CD14-positive monocyte (primary cell): ENCODE measurements at regions not wholly inside any gene's neighbourhood (a gene's known extent, or its start where the extent isn't known, plus 50 kb on each side); places are given as distances from the start of the nearest gene placed in this dataset.
"Not testable (repeated sequence)": the region's sequence is repeated elsewhere in the genome, so short reads cannot be mapped to it uniquely, and the experiment has no call there.

ENCODE experiments used
- DNase-seq, 3 donors: peaks; one replicate each; pipeline ENCODE4 v3.0.0-alpha.2; 2011 to 2022
- H2AFZ ChIP-seq: 2 replicates; pipeline ENCODE4 v1.6.0; 2012; ENCODE audit warnings: mild to moderate bottlenecking, low read depth, low read length, inconsistent platforms; ENCODE audit not compliant: insufficient read depth, poor library complexity, severe bottlenecking
- H3K27ac ChIP-seq, 2 donors: 1 replicate in 1 of 2; 2 replicates in 1 of 2; pipeline ENCODE4 v1.5.1; 2012 to 2013; ENCODE audit warnings: low read length in 2 of 2, control low read depth in 1 of 2, inconsistent platforms in 1 of 2, low read depth in 1 of 2, mild to moderate bottlenecking in 1 of 2
- H3K27me3 ChIP-seq, 2 donors: one replicate each; pipeline versions ENCODE4 v1.6.0 to v1.6.1; 2011 to 2013; ENCODE audit warnings: low read length in 2 of 2; ENCODE audit not compliant: control insufficient read depth in 2 of 2, insufficient read depth in 2 of 2
- H3K36me3 ChIP-seq, 2 donors: replicated peaks in 1 of 2; 1 replicate in 1 of 2; 2 replicates in 1 of 2; pipeline versions ENCODE4 v1.5.1 to v1.6.1; 2012 to 2013; ENCODE audit warnings: low read length in 2 of 2, control low read depth in 1 of 2, inconsistent platforms in 1 of 2, mild to moderate bottlenecking in 1 of 2; ENCODE audit not compliant: insufficient read depth in 2 of 2, control insufficient read depth in 1 of 2
- H3K4me1 ChIP-seq, 2 donors: 1 replicate in 1 of 2; 2 replicates in 1 of 2; pipeline versions ENCODE4 v1.5.1 to v1.6.1; 2012 to 2013; ENCODE audit warnings: low read length in 2 of 2, control low read depth in 1 of 2, inconsistent platforms in 1 of 2, mild to moderate bottlenecking in 1 of 2, moderate library complexity in 1 of 2; ENCODE audit not compliant: insufficient read depth in 2 of 2, control insufficient read depth in 1 of 2
- H3K4me2 ChIP-seq: replicated peaks from 2 replicates; pipeline ENCODE3; 2012; ENCODE audit warnings: low read length, moderate library complexity, mild to moderate bottlenecking; ENCODE audit not compliant: poor library complexity, severe bottlenecking; ENCODE audit errors: extremely low read depth
- H3K4me3 ChIP-seq, 3 experiments: fragments of 200-600 bp in 1 of 3; sonication (generic) in 1 of 3; replicated peaks in 1 of 3; 1 replicate in 2 of 3; 2 replicates in 1 of 3; pipeline ENCODE4 v1.5.1; 2011 to 2013; ENCODE audit warnings: low read length in 3 of 3, mild to moderate bottlenecking in 3 of 3, control low read depth in 2 of 3, low read depth in 2 of 3, inconsistent platforms in 1 of 3, moderate library complexity in 1 of 3
- H3K79me2 ChIP-seq: 2 replicates; pipeline ENCODE4 v1.6.0; 2012; ENCODE audit warnings: mild to moderate bottlenecking, control low read depth, inconsistent platforms, low read length, moderate library complexity; ENCODE audit not compliant: insufficient read depth
- H3K9ac ChIP-seq: 2 replicates; pipeline ENCODE4 v1.6.0; 2017; ENCODE audit warnings: low read length, mild to moderate bottlenecking; ENCODE audit not compliant: insufficient read depth, poor library complexity, severe bottlenecking
- H3K9me3 ChIP-seq, 2 donors: replicated peaks in 1 of 2; 1 replicate in 1 of 2; 2 replicates in 1 of 2; pipeline versions ENCODE4 v1.5.1 to v1.6.1; 2012 to 2013; ENCODE audit warnings: low read length in 2 of 2, control low read depth in 1 of 2; ENCODE audit not compliant: control insufficient read depth in 1 of 2, insufficient read depth in 1 of 2
- H4K20me1 ChIP-seq: 2 replicates; pipeline ENCODE4 v1.6.0; 2012; ENCODE audit warnings: mild to moderate bottlenecking, low read length, control low read depth, moderate library complexity; ENCODE audit not compliant: insufficient read depth
- H3K27ac Mint-ChIP-seq, 7 donors: one replicate each; pipeline ENCODE4 v1.8.0; 2020; ENCODE audit warnings: mild to moderate bottlenecking in 7 of 7, mixed read lengths in 7 of 7, moderate library complexity in 6 of 7, inconsistent platforms in 2 of 7
- H3K27me3 Mint-ChIP-seq, 3 donors: one replicate each; pipeline ENCODE4 v1.8.0; 2021 to 2022; ENCODE audit warnings: low read depth in 3 of 3, mild to moderate bottlenecking in 3 of 3, mixed read lengths in 3 of 3, moderate library complexity in 3 of 3, inconsistent platforms in 1 of 3
- H3K36me3 Mint-ChIP-seq, 2 donors: one replicate each; pipeline ENCODE4 v1.8.0; 2020; ENCODE audit warnings: mixed read lengths in 2 of 2, inconsistent platforms in 1 of 2, mild to moderate bottlenecking in 1 of 2
- H3K4me1 Mint-ChIP-seq: one replicate; pipeline ENCODE4 v1.8.0; 2020; ENCODE audit warnings: mild to moderate bottlenecking, mixed read lengths
- H3K4me3 Mint-ChIP-seq, 2 donors: one replicate each; pipeline ENCODE4 v1.8.0; 2020; ENCODE audit warnings: mild to moderate bottlenecking in 2 of 2, mixed read lengths in 2 of 2, moderate library complexity in 1 of 2
- H3K9me3 Mint-ChIP-seq, 7 donors: one replicate each; pipeline ENCODE4 v1.8.0; 2020 to 2022; ENCODE audit warnings: mixed read lengths in 7 of 7, mild to moderate bottlenecking in 6 of 7, moderate library complexity in 6 of 7, inconsistent platforms in 2 of 7
- WGBS: methylation state at CpG from one replicate; pipeline ENCODE4 v1.1.5; 2013; ENCODE audit warnings: missing lambda C conversion rate; ENCODE audit not compliant: insufficient coverage; 5-methylcytosine and 5-hydroxymethylcytosine counted together
- intact Hi-C, 2 donors: fragments of 100-400 bp; cut with micrococcal nuclease; formaldehyde crosslinking; loops; one replicate each; pipeline versions ENCODE4 v1.15.0 to v1.15.1; 2023

GRCh38 chr16:88229710-88230109, 153.0 kb upstream of the ZNF469 start:
- DNase-seq, H3K36me3 Mint-ChIP-seq, intact Hi-C loops, H3K27me3 ChIP-seq, H3K79me2 ChIP-seq, H3K4me3 ChIP-seq, H3K4me1 Mint-ChIP-seq, H3K4me2 ChIP-seq, H3K9me3 ChIP-seq, H3K36me3 ChIP-seq, H3K4me1 ChIP-seq, H3K9me3 Mint-ChIP-seq, H4K20me1 ChIP-seq, H3K9ac ChIP-seq, H3K4me3 Mint-ChIP-seq, H3K27ac ChIP-seq, H2AFZ ChIP-seq: not testable (repeated sequence)
- Mint-ChIP-seq H3K27ac (peak overlapping the region in 1 of 7 donors; percentile 23), H3K27me3 (peaks cover 4 to 13% (median 6%) of the 10 kb centered on the region in 3 donors)
- WGBS: 96% methylated on average over 8 of the region's 12 CpGs

- H3K27ac Mint-ChIP-seq, H2AFZ ChIP-seq, H3K27me3 Mint-ChIP-seq, H3K4me3 ChIP-seq, H3K79me2 ChIP-seq, H3K4me1 Mint-ChIP-seq, H3K9me3 Mint-ChIP-seq, H3K27me3 ChIP-seq, intact Hi-C loops, H3K27ac ChIP-seq, H3K36me3 ChIP-seq, H3K36me3 Mint-ChIP-seq, H3K4me2 ChIP-seq, H3K4me1 ChIP-seq, H3K9ac ChIP-seq, H3K4me3 Mint-ChIP-seq, DNase-seq, H3K9me3 ChIP-seq, H4K20me1 ChIP-seq: not testable (repeated sequence)
- 97% methylated on average over 11 of the region's 24 CpGs for WGBS
Measured at GRCh38 chr16:88230276-88230966, 152.3 kb upstream of the ZNF469 start.

- H2AFZ ChIP-seq, H3K27ac ChIP-seq, DNase-seq, H3K4me1 ChIP-seq, H3K9ac ChIP-seq, H3K4me1 Mint-ChIP-seq, H3K27ac Mint-ChIP-seq, H3K4me2 ChIP-seq, H3K9me3 Mint-ChIP-seq, H3K36me3 Mint-ChIP-seq, H3K36me3 ChIP-seq, H3K27me3 ChIP-seq, intact Hi-C loops, H3K9me3 ChIP-seq, H3K4me3 ChIP-seq, H3K79me2 ChIP-seq, H4K20me1 ChIP-seq, H3K4me3 Mint-ChIP-seq: not testable (repeated sequence)
- 86% methylated on average over 4 of the region's 19 CpGs for WGBS
- H3K27me3 Mint-ChIP-seq: peaks cover 7 to 12% (median 9%) of the 10 kb centered on the region in 3 donors
Measured at GRCh38 chr16:88230967-88231615, 151.7 kb upstream of the ZNF469 start.

- H3K4me2 ChIP-seq, H3K9me3 Mint-ChIP-seq, H3K27me3 ChIP-seq, H3K27ac Mint-ChIP-seq, H3K9ac ChIP-seq, H3K36me3 Mint-ChIP-seq, H3K9me3 ChIP-seq, H3K27ac ChIP-seq, H3K36me3 ChIP-seq, H3K79me2 ChIP-seq, H2AFZ ChIP-seq, H3K4me1 Mint-ChIP-seq, H3K4me1 ChIP-seq, intact Hi-C loops, H3K4me3 Mint-ChIP-seq, H4K20me1 ChIP-seq, H3K4me3 ChIP-seq, DNase-seq: not testable (repeated sequence)
- 95% methylated on average over 6 of the region's 13 CpGs for WGBS
- peaks cover 7 to 12% (median 8%) of the 10 kb centered on the region in 3 donors for H3K27me3 Mint-ChIP-seq
Measured at GRCh38 chr16:88231839-88232238, 150.9 kb upstream of the ZNF469 start.
